A549 (cell line): ENCODE measurements at regions not wholly inside any gene's neighbourhood (a gene's known extent, or its start where the extent isn't known, plus 50 kb on each side); places are given as distances from the start of the nearest gene placed in this dataset.
A peak's percentile ranks its signal among the peaks of the same experiment; 100 is the strongest.

ENCODE experiments used
- ATAC-seq, 2 experiments: fragments of 200-7000 bp in 1 of 2; fragments of >200 bp in 1 of 2; cut with Nextera tagmentation in 1 of 2; cut with Tn5 transposase in 1 of 2; 3 replicates each; pipeline versions ENCODE4 v1.8.0 to v1.9.1; 2018 to 2020; ENCODE audit warnings: mild to moderate bottlenecking in 1 of 2, moderate library complexity in 1 of 2
- CTCF ChIA-PET: fragments of 300-600 bp; sonication (Branson Sonifier 250); formaldehyde crosslinking; extraction: SDS; loops from one replicate; lab custom pipeline; 2021; ENCODE audit warnings: antibody characterized with exemption, inconsistent platforms; lab: Yijun Ruan, JAX
- POLR2A ChIA-PET: fragments of 350-600 bp; formaldehyde crosslinking; extraction: SDS; loops from one replicate; lab custom pipeline; 2021; ENCODE audit warnings: antibody characterized with exemption, inconsistent platforms; lab: Yijun Ruan, JAX
- DNase-seq, 2 experiments: peaks; one replicate each; pipeline versions ENCODE4 v3.0.0 to v3.0.0-alpha.2; 2011 to 2016; ENCODE audit warnings: low read depth in 1 of 2, low spot score in 1 of 2
- FAIRE-seq: peaks from 2 replicates; lab custom pipeline; 2011; peaks lifted over from hg19 to GRCh38; lab: Jason Lieb, UNC
- H3K27ac ChIP-seq, 2 experiments: fragments of >200 bp; sonication (Bioruptor Twin); formaldehyde crosslinking; 3 replicates each; pipeline ENCODE4 v1.5.1; 2016 to 2017
- H3K4me1 ChIP-seq: fragments of >200 bp; sonication (Bioruptor Twin); formaldehyde crosslinking; 3 replicates; pipeline ENCODE4 v1.6.1; 2016
- H3K4me2 ChIP-seq: fragments of >200 bp; sonication (Bioruptor Twin); formaldehyde crosslinking; 3 replicates; pipeline ENCODE4 v1.6.1; 2016
- H3K4me3 ChIP-seq: fragments of >200 bp; sonication (Bioruptor Twin); formaldehyde crosslinking; 3 replicates; pipeline ENCODE4 v1.5.1; 2016
- H3K9me3 ChIP-seq: fragments of >200 bp; sonication (Bioruptor Twin); formaldehyde crosslinking; 3 replicates; pipeline ENCODE4 v1.6.1; 2016
- CEBPB ChIP-seq, 2 experiments: fragments of >200 bp in 1 of 2; sonication (Bioruptor Twin) in 1 of 2; formaldehyde crosslinking in 1 of 2; IDR thresholded peaks; 2 replicates each; pipeline ENCODE4 v1.6.1; 2012 to 2016
- CTCF ChIP-seq: fragments of >200 bp; sonication (Bioruptor Twin); formaldehyde crosslinking; IDR thresholded peaks from 3 replicates; pipeline ENCODE4 v1.5.1; 2016
- E2F6 ChIP-seq: IDR thresholded peaks from 2 replicates; pipeline ENCODE4 v1.6.1; 2012; ENCODE audit warnings: low read depth, borderline replicate concordance
- EHF ChIP-seq: fragments of 250-450 bp; sonication (Bioruptor Pico); IDR thresholded peaks from 2 replicates; pipeline ENCODE4 v1.5.0; 2020; ENCODE audit warnings: mild to moderate bottlenecking
- EP300 ChIP-seq, 2 experiments: fragments of >200 bp; sonication (Bioruptor Twin); formaldehyde crosslinking; IDR thresholded peaks; 2 replicates in 1 of 2; 3 replicates in 1 of 2; pipeline ENCODE4 v1.6.1; 2016 to 2017
- FOSB ChIP-seq: fragments of 250-450 bp; sonication (Bioruptor Pico); IDR thresholded peaks from 2 replicates; pipeline ENCODE4 v1.5.0; 2020; ENCODE audit warnings: mild to moderate bottlenecking, moderate library complexity
- GATA3 ChIP-seq: IDR thresholded peaks from 2 replicates; pipeline ENCODE4 v1.6.1; 2012; ENCODE audit warnings: borderline replicate concordance
- HDAC2 ChIP-seq: fragments of 200-600 bp; sonication (generic); IDR thresholded peaks from 2 replicates; pipeline ENCODE4 v1.6.1; 2016
- HEYL ChIP-seq: fragments of 250-450 bp; sonication (Bioruptor Pico); IDR thresholded peaks from 2 replicates; pipeline ENCODE4 v1.8.0; 2021; ENCODE audit warnings: mild to moderate bottlenecking, moderate library complexity
- HOXA7 ChIP-seq: fragments of 250-450 bp; sonication (Bioruptor Pico); IDR thresholded peaks from 2 replicates; pipeline ENCODE4 v1.5.0; 2020; ENCODE audit warnings: mild to moderate bottlenecking, moderate library complexity
- HOXB5 ChIP-seq: fragments of 250-450 bp; sonication (Bioruptor Pico); IDR thresholded peaks from 2 replicates; pipeline ENCODE4 v1.5.0; 2020; ENCODE audit warnings: mild to moderate bottlenecking, moderate library complexity
- NR3C1 ChIP-seq: fragments of >200 bp; sonication (Bioruptor Twin); formaldehyde crosslinking; IDR thresholded peaks from 3 replicates; pipeline ENCODE4 v1.6.1; 2017
- PHF8 ChIP-seq: fragments of 200-600 bp; sonication (generic); IDR thresholded peaks from 2 replicates; pipeline ENCODE4 v1.6.1; 2016; ENCODE audit warnings: low read depth, mild to moderate bottlenecking, antibody characterized with exemption, moderate library complexity, borderline replicate concordance
- POLR2AphosphoS2 ChIP-seq: conservative IDR thresholded peaks from 2 replicates; pipeline ENCODE4 v1.6.1; 2012; ENCODE audit warnings: low read length, improper control_type of control experiment, inconsistent platforms
- RAD21 ChIP-seq, 2 experiments: fragments of >200 bp in 1 of 2; sonication (Bioruptor Twin) in 1 of 2; formaldehyde crosslinking in 1 of 2; IDR thresholded peaks in 1 of 2; conservative IDR thresholded peaks in 1 of 2; 2 replicates in 1 of 2; 3 replicates in 1 of 2; pipeline ENCODE4 v1.6.1; 2012 to 2018; ENCODE audit warnings: inconsistent platforms in 1 of 2
- RARB ChIP-seq: fragments of 250-450 bp; sonication (Bioruptor Pico); IDR thresholded peaks from 2 replicates; pipeline ENCODE4 v1.8.0; 2021; ENCODE audit warnings: mild to moderate bottlenecking, moderate library complexity
- RNF2 ChIP-seq: fragments of 200-600 bp; sonication (generic); IDR thresholded peaks from 2 replicates; pipeline ENCODE4 v1.6.1; 2016; ENCODE audit warnings: low read depth, mild to moderate bottlenecking, antibody characterized with exemption, moderate library complexity, borderline replicate concordance
- SMC3 ChIP-seq: fragments of >200 bp; sonication (Bioruptor Twin); formaldehyde crosslinking; IDR thresholded peaks from 3 replicates; pipeline ENCODE4 v1.6.1; 2018; ENCODE audit warnings: inconsistent platforms
- TFCP2L1 ChIP-seq: fragments of 250-450 bp; sonication (Bioruptor Pico); IDR thresholded peaks from 2 replicates; pipeline ENCODE4 v1.5.0; 2021; ENCODE audit warnings: mild to moderate bottlenecking
- ZC3H11A ChIP-seq: fragments of 450-650 bp; IDR thresholded peaks from 2 replicates; pipeline ENCODE4 v1.6.1; 2014; ENCODE audit warnings: antibody characterized with exemption, mild to moderate bottlenecking
- ZSCAN20 ChIP-seq: fragments of 250-450 bp; sonication (Bioruptor Pico); IDR thresholded peaks from 2 replicates; pipeline ENCODE4 v1.8.0; 2022; ENCODE audit warnings: mild to moderate bottlenecking, moderate library complexity
- WGBS: methylation state at CpG from one replicate; pipeline ENCODE4 v1.1.6; 2017; ENCODE audit errors: missing lambda C conversion rate; 5-methylcytosine and 5-hydroxymethylcytosine counted together
- TF ChIP-seq, protein P1 (sequence below): fragments of 200-600 bp; sonication (generic); IDR thresholded peaks from 2 replicates; pipeline ENCODE4 v1.6.1; 2016; ENCODE audit warnings: antibody characterized with exemption, mild to moderate bottlenecking, moderate library complexity
- TF ChIP-seq, protein P2 (sequence below): fragments of 250-450 bp; sonication (Bioruptor Pico); IDR thresholded peaks from 2 replicates; pipeline ENCODE4 v1.5.0; 2021; ENCODE audit warnings: mild to moderate bottlenecking, moderate library complexity, borderline replicate concordance

- Histone ChIP-seq H3K27ac (peak overlapping the region in 1 of 2 experiments; percentile 66; a peak in 2 of 6 replicates), H3K9me3 (no peaks in the 10 kb centered on the region), H3K4me1 (peaks cover 7% of the 10 kb centered on the region; the same call in 2 of the 3 replicates), H3K4me2 (no peak overlapping the region)
- no peak for FAIRE-seq
- no peak for ATAC-seq
- POLR2A ChIA-PET = no interaction called here
- DNase-seq = no peak
- CTCF ChIA-PET = interaction anchor here (0.5 to 4.1 kb wide), 27 partner anchors 9 to 1594 kb away, joined by 3 to 32 read pairs (median 5); no protein-coding TSS in a partner anchor
- TF ChIP-seq PHF8 (no peak), E2F6 (no peak), HOXB5 (CRISPR knock-in tag) (no peak), POLR2AphosphoS2 (no peak), RARB (CRISPR knock-in tag) (no peak), HEYL (CRISPR knock-in tag) (no peak), ZC3H11A (no peak), HOXA7 (no peak), RAD21 (conservative IDR thresholded peaks at IDR 0.05 in 1 of 2, IDR thresholded peaks at IDR 0.05 in 1 of 2) (no peak), CEBPB (IDR thresholded peaks at IDR 0.05) (no peak), TFCP2L1 (CRISPR knock-in tag) (no peak), HDAC2 (no peak), NR3C1 (no peak)
- TF ChIP-seq, protein P1, sequence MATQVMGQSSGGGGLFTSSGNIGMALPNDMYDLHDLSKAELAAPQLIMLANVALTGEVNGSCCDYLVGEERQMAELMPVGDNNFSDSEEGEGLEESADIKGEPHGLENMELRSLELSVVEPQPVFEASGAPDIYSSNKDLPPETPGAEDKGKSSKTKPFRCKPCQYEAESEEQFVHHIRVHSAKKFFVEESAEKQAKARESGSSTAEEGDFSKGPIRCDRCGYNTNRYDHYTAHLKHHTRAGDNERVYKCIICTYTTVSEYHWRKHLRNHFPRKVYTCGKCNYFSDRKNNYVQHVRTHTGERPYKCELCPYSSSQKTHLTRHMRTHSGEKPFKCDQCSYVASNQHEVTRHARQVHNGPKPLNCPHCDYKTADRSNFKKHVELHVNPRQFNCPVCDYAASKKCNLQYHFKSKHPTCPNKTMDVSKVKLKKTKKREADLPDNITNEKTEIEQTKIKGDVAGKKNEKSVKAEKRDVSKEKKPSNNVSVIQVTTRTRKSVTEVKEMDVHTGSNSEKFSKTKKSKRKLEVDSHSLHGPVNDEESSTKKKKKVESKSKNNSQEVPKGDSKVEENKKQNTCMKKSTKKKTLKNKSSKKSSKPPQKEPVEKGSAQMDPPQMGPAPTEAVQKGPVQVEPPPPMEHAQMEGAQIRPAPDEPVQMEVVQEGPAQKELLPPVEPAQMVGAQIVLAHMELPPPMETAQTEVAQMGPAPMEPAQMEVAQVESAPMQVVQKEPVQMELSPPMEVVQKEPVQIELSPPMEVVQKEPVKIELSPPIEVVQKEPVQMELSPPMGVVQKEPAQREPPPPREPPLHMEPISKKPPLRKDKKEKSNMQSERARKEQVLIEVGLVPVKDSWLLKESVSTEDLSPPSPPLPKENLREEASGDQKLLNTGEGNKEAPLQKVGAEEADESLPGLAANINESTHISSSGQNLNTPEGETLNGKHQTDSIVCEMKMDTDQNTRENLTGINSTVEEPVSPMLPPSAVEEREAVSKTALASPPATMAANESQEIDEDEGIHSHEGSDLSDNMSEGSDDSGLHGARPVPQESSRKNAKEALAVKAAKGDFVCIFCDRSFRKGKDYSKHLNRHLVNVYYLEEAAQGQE = no peak
- TF ChIP-seq, all 56 proteins: peak for 0
- H3K4me3 ChIP-seq = no peak overlapping the region
- WGBS = 46% methylated on average over 4 of the region's 4 CpGs
Measured at GRCh38 chr10:30688456-30688855, 58.9 kb upstream of the LYZL2 start.

GRCh38 chr10:30687698-30688213 is 58.2 kb upstream of the LYZL2 start:
- H3K4me1 ChIP-seq = peaks cover 9% of the 10 kb centered on the region

More at GRCh38 chr10:30687698-30688213, 58.2 kb upstream of the LYZL2 start:
- peak; percentile 95 to 98 for ATAC-seq
- TF ChIP-seq EHF (no peak), SMC3 (peak; percentile 77), RAD21 (conservative IDR thresholded peaks at IDR 0.05 in 1 of 2, IDR thresholded peaks at IDR 0.05 in 1 of 2) (peak; percentile 85 to 86), RNF2 (no peak), ZSCAN20 (CRISPR knock-in tag) (no peak), PHF8 (no peak), CTCF (peak; percentile 88), FOSB (CRISPR knock-in tag) (no peak), GATA3 (peak; percentile 93), EP300 (IDR thresholded peaks at IDR 0.05) (no peak)
- TF ChIP-seq, protein P2, sequence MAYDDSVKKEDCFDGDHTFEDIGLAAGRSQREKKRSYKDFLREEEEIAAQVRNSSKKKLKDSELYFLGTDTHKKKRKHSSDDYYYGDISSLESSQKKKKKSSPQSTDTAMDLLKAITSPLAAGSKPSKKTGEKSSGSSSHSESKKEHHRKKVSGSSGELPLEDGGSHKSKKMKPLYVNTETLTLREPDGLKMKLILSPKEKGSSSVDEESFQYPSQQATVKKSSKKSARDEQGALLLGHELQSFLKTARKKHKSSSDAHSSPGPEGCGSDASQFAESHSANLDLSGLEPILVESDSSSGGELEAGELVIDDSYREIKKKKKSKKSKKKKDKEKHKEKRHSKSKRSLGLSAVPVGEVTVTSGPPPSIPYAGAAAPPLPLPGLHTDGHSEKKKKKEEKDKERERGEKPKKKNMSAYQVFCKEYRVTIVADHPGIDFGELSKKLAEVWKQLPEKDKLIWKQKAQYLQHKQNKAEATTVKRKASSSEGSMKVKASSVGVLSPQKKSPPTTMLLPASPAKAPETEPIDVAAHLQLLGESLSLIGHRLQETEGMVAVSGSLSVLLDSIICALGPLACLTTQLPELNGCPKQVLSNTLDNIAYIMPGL (CRISPR knock-in tag) = no peak
- DNase-seq = peak; percentile 79 to 83
- H3K27ac ChIP-seq = no peak overlapping the region; a peak in 1 of 6 replicates
- peak overlapping the region; percentile 51; the same call in 2 of the 3 replicates for H3K4me2 ChIP-seq
- H3K4me3 ChIP-seq = no peak overlapping the region
- WGBS = 0% methylated on average over 7 of the region's 7 CpGs
- FAIRE-seq = no peak
- POLR2A ChIA-PET = interaction anchor here (1.0 kb wide), 1 partner anchor 344 kb away, joined by 5 read pairs; the partner anchor contains the start of gene ZNF438
- H3K9me3 ChIP-seq = no peaks in the 10 kb centered on the region
- CTCF ChIA-PET = interaction anchor here (0.5 to 4.1 kb wide), 39 partner anchors 9 to 1762 kb away, joined by 3 to 32 read pairs (median 4); no protein-coding TSS in a partner anchor
